ENCODE measurements at regions not wholly inside any gene's neighbourhood (a gene's known extent, or its start where the extent isn't known, plus 50 kb on each side); places are given as distances from the start of the nearest gene placed in this dataset.
"Not testable (repeated sequence)": the region's sequence is repeated elsewhere in the genome, so short reads cannot be mapped to it uniquely, and the experiment has no call there.

DNA sequence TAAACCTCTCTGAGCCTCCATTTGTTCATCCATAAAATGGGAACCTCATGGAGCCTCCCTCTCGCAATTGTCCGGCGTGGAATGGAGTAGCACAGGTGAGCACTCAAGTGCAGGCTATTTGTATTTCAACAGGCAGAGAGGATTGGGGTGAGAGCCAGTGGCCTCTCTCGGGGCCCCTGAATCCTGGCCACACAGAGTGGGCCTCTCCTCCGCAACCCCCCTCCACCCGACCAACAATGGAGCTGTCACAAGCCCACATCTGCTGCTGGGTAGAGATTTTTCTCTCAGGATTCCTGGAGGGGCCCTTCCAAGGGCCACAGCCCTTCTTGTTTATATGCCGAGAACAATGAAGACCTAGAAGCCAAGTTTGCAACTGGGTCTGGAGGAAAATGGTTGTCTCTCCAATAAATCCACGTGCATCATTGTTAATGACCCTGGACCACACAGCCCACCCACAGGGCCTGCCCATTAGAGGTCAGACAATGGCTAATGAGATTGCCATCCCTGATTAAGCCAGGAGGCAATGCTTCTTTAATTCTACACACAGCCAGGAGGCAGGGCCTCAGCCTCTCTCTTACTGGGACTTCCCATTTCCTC, 233.0 kb downstream of the ANKRD60 start:
- DNase-seq, result no peak

DNA sequence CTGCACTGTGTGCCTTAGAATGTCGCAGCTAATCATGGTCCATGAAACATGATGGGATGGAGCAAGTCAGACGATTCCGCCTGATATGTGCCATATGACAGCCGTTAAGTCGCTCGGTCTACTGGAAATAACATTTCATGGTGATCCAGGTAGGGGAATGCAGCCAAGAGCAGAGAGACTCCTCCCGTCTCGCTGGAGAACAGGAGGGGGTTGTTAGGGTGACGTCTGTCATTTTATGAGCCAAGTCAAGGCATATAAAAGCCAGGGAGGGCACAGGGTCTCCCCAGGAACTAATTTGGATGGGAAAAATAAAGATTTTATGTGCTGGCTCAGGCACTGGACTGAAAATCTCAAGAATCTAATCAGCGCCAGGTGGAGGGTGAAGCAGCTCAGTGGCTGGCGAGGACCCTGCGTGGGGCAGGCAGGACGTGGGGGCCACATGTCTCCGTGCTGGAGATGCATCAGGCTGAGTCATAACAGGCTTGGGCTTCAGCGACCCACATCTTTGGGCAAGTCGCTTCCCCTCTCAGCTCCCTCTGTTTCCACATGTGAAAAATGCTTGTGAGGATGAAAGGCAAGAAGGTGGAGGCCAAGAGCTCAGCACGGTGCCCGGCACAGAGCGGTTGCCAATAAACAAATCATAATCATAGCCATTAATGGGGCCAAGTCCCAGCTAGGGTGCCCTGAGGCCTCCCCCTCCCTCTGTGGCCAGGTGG, 234.6 kb downstream of the ANKRD60 start:
- no peak for DNase-seq

DNA sequence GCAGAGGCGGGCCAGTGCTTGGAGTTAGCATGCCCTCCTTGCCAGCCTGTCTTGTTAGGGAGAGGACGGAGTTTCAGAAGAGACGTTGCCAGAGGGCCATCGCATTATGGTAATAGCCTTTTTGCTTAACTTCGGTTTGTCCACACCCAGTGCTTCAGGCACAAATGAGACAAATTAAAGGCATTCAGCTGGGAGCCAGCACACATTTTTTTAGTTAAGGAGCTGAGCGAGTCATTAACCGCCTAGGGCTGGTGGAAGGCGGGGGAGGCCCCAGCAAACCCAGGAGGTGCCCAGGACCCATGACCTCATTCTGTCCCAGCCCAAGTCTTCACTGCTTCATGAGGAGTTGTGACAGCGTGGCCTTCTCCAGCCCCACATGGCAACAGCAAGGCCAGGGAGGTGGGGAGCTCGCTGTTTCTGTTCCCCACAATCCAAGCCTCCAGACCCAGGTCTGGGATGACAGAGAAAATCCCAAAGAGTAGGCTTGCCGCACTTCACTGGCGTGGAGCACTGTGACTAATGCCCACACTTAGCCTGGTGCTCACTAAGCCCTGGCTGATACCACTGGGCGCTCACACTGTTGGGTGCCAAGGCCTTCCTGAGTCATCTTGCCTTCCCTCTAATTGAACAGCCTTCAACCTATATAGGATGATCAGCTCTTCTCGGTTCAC, 237.1 kb downstream of the ANKRD60 start:
- no peak for DNase-seq

DNA sequence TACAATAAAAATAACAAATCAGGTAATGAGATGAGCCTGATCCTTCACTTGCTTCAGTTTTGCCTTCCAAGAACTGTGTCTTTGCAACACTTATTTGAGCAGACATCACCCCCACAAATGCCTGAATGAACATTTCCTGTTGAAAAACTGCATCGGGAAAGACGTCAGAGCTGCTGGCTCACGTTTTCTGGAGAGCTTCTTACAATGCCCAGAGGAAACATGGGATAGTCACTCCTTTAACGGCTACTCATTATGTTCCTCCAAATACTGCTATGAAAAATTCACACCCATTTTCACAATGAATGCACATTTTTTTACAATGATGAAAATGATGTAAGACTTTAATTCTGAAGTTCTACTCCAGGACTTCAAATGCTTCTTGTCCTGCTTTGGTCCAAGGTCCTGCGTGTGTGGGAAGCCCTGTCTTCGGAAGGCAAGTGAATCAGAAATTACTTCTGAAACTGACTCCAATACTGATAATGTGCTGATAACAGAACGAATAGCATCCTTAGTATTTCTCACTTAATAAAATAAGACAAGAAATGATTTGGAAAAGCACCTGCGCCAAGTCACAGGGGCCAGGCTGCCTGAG, 238.0 kb downstream of the ANKRD60 start:
- no peak for DNase-seq

DNA sequence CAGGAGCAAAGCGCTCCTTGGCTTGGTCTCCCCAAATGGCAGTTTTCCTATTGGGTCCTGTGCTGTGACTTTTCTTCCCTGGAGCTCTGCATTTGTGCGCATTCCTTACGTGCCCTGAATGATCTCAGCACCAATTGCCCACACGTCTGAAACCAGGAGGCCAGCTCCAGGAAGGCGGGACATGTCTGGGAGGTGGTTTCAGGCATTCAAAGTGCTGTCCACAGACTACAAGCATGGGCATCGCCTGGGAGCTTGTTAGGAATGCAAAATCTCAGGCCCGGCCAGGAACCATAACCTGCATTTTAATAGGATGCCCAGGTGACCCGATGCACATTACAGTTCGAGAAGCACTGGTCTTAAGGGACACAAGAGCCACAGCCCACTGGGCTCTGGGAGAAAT, 239.6 kb downstream of the ANKRD60 start:
- no peak for DNase-seq

DNA sequence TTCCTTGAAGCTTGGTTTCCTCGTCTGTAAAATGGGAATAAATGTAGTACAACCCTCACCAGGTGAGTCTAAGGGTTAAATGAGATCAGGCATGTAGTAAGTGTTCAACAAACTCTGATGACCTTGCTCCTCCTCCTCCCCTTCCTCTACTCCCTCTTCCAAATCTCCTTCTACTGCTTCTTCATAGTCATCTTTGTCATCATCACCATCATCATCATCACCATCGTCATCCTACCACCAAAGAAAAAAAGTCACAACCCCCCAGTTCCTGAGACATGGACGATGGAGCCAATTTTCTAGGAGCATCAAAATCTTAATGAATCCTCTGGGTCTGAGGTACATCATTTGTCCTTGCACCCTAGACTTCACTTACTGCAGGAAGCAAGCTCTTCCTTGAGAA, 240.0 kb downstream of the ANKRD60 start:
- DNase-seq, result no peak

DNA sequence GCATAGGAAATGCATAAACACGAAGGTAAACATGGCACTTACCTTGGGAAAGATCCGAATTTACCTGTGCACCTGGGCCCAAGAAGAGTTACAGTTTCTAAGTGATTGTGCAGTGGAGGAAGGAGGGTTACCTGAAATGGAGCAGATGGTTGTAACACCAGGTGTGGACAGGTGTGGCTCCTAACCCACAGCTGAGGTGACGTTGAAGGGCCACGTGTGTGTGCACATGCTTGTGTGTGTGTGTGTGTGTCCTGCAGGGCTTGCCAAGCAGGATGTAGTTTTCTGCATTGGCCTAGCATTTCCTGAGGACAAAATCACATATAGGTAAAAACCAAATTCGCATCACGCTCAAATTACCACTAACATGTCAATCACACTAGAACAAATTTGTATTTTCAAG, 240.8 kb downstream of the ANKRD60 start:
- DNase-seq, result peak; percentile 1

DNA sequence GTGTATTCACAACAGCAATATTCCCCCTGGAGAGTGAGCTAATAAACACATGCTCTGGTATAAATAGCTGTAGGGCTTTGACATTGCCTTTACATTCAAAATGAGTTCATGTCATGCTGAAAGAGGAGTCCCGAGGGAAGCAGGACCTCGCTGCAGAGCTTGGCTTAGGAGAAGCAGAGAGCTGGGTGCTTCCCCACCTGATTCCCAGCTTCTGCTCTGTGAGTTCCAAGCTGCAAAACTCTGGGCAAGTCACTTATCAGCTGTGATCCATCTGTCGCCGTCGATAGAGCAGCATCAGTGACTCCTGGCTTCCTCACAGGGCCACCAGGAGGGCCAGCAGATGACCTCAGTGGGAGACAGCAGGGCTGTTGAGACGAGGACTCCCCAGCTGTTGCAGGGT, 241.8 kb downstream of the ANKRD60 start:
- DNase-seq, result no peak

DNA sequence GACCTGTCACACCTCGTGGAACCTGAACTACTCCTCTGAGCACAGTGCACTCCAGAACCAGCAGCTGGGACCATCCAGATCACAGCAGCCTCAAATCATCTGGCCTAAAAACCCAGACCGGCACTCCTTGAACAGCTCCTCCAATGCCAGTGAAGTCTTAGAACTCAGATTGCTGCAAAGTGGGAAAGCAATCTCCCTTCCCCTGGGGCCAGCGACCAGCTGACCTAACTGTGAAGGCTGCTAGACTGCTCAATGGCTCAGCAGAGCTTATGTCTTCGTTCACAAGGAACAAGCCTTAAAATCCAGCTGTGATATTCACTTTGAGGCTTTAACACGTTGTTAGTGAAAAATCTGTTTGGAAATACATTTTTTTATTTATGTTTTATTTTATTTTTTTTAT, 243.2 kb downstream of the ANKRD60 start:
- DNase-seq, result no peak

DNA sequence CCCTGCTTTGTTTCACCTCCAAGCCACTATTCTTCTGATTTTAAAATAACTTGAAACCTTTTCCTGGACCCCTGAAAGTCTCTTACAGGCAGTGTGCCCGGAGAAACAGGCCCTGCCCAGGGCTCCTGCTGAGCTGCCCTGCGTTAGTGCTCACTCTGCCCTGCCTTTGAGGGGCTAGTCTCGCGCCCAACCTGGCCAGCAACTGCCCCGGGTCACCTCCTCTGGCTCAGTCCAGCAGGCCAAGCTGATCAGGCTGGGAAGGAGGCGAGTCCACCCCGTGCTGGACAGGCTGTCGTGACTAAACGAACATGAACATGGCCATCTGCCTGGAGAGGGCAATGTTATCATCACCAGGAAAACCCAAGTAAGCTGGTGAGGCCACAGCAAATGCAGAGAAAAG, 245.4 kb downstream of the ANKRD60 start:
- DNase-seq, result no peak

DNA sequence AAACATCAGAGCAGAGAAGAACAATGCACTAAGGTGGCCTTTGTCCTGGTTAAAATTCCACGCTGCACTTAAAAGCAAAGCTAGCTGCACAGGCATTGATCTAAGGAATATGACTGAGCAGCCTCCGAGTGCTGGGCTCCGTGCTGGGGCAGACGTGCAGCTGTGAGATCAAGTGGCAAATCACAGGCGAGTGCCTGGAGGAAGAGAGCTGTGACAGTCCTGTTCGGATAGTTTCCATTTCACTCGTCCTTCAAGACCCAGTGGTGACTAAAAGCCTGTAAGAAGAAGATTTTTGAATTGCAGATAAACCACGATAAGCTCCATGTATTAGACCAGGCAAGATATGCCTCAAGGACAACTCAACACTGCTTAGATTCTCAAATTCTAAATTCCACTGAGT, 247.9 kb downstream of the ANKRD60 start:
- no peak for DNase-seq

DNA sequence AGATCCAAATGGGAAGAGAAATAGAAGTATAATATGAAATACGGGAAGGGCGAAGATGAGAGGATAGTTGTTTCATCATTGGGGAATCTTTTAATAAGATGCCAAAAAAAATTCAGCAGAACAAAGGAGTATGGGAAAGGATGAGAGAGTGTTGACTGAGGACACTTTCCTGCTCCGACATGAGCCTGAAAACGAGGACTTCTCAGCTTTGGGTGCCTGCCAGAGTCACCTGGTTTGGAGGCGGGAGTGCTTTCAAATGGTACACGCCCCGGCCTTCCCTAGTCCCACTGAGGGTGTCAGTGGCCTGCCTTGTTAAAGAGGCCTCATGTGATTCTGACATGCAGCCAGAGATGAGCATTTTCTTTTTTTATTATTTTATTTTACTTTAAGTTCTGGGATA, 250.9 kb downstream of the ANKRD60 start:
- DNase-seq, result peak; percentile 30

DNA sequence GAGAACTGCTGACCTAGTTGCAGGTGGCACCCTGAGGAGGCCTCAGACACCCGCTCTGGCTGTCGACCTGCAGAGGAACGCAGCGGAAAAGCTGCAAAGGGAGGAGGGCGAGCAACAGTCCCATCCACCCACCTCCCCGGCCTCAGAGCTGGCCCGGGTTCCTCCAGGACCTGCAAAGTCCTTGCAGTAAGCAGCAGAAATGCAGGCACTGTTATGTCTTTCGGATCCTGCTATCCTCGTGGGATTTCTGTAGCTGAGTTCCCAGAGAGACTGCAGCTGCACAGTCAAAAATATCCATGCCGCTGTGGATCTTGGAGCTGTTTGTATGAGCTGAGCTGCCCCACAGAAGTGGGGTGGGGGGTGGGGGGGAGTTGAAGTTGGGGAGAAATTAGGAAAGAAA, 251.3 kb downstream of the ANKRD60 start:
- DNase-seq, result no peak

DNA sequence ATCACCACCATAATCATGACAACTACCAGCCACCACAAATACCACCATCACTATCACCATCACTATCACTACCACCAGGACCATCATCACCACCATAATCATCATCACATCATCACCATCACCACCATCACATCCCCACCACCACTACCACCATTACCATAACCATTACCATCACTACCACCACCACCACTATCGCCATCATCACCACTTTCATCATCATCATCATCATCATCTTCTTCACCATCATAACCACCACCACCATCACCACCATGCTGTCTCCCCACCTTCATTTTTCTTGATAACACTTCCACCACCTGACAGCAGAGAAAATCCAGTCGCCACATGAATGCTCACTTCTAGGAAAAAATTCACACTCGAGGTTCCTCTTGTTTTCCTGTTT, 253.6 kb downstream of the ANKRD60 start:
- DNase-seq, result no peak

DNA sequence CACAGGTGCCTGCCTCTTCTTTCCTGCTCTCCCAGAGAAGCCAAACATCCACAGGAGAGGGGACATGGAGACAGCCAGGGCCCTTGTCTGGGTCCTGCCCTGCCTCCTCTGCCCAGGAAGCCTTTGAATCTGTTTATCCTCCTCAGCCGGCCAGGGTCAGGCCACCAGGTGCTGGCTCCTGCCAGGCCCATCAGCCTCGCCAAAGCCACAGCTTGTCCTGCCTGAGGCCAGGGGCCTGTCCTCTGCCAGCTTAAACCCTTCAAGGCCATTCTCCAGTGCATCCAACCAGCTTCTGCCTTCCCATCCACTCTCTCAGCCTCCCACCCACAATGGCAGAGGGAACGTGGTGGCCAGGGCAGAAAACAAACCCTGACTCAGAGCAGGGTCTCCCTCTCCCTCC, 254.6 kb downstream of the ANKRD60 start:
- DNase-seq, result no peak

DNA sequence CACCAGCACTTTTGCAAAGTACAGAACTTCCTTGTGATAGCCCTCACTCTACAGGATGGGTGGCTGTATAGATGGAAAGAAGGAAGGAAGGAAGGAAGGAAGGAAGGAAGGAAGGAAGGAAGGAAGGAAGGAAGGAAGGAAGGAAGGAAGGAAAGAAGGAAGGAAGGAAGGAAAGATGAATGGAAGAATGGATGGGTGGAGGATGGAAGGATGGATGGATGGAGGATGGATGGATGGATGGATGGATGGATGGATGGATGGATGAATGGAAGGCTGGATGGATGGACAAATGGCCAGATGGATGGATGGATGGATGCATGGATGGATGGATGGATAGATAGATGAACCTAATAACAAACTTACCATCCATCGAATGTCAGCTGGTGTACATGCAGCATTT, 256.9 kb downstream of the ANKRD60 start:
- DNase-seq, result not testable (repeated sequence)

DNA sequence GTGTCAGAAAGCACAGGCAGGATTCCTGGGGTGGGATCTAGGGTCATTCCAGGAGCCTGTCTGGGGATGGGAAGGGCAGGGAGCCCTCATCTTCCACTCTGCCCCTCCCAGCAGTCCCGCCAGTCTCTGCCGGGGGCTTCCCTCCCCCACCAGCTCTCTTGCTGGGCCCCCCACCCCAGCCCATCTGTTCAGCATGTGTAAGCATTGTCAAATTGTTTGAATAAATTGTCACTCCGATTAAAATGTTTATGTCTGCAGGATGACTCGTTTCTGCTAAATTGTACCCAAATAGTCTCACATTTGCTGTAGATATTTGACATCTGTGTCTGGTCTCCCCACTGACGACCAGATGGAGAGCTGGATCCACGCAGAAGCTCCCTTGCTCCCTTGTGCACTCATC, 257.6 kb downstream of the ANKRD60 start:
- DNase-seq, result no peak

DNA sequence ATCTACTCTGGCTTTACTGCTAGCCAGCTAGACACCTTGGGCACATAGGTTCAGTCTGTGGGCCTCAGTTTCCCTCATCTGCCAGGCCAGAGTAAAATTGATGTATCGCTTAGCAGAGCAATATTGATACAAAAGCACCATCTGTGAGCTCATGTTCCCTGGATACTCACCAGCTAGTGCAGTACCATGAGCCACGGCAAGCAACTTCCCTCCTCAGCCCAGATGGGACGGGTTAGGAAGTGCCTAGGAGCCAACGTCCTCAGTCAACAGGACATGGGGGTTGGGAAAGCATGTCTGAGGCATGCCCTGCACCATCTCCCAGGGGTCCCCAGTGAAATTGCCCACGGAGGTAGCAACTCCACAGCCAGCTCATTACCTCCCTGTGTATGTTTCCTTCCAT, 258.3 kb downstream of the ANKRD60 start:
- no peak for DNase-seq

DNA sequence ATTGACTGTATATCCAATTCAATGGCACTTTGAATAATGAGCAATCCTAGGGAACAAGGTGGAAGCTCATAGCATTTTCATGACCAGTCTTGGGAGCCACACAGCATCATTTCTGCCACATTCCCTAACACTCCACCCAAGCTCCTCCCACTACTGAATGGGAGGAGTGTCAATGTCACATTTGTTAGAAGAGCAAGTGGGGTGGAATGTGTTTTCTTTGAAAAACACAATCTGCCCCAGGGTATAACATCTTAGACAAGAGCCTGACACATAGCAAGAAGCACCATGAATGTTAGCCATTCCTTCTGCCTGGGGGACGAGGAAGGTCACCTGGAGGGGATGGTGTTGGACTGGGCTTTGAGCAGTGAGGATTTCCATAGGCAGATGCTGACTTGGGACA, 258.3 kb upstream of the PMEPA1 start:
- DNase-seq, result no peak

DNA sequence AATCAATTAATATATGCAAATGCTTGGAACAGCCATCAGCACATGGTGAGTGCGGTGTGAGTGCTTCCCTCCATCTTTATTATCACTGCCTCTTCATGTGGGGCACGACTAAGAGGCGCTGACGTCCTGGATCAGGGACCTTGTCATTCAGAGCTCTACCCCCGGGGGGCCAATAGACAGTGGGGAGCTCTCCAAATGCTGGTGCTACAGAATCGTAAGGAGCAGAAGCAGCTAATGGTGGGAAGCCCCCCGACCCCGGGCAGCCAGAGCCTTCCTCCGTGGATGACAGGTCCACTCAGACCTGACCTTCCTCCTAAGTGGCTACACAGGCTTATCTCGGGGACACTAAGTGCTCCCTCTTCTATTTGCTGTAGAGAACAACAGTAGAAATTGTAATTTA, 257.5 kb upstream of the PMEPA1 start:
- no peak for DNase-seq

DNA sequence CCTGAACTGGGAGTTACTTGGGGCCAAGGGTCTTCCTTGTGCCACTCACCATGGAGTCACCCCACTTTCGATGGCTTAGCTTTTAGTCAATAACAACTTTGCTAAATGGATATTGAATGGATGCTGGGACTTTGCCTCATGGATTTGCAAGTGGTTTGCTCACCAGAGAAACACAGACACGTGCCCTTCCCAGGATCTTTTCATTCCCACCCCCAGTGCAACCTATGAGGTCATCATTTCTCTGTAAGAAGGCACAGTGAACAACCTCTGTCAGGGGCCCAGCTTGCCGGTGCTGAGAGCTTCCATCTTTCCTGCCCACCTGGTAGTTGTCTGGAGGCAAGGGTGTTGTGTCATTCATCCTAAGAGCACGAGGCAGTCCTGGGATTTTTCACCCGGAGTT, 256.8 kb upstream of the PMEPA1 start:
- DNase-seq, result no peak

DNA sequence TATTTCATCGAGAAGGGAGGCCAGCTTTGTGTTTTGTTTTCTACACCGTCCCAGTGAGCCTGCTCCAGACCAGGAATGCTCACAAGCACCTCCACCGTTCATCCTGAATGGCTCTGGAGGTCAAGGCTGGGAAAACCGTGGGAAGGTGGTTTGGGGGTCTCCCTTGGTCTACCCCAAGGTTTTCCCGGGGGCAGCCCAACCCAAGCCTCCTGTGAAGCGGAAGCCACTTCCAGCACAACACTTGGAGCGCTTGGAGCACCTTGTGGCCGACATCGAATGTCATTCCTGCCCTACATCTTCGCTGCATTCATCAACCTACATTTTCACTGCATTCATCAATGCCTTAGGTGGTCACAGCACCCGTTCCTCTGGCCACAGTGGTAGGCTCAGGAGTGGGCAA, 255.6 kb upstream of the PMEPA1 start:
- DNase-seq, result no peak

DNA sequence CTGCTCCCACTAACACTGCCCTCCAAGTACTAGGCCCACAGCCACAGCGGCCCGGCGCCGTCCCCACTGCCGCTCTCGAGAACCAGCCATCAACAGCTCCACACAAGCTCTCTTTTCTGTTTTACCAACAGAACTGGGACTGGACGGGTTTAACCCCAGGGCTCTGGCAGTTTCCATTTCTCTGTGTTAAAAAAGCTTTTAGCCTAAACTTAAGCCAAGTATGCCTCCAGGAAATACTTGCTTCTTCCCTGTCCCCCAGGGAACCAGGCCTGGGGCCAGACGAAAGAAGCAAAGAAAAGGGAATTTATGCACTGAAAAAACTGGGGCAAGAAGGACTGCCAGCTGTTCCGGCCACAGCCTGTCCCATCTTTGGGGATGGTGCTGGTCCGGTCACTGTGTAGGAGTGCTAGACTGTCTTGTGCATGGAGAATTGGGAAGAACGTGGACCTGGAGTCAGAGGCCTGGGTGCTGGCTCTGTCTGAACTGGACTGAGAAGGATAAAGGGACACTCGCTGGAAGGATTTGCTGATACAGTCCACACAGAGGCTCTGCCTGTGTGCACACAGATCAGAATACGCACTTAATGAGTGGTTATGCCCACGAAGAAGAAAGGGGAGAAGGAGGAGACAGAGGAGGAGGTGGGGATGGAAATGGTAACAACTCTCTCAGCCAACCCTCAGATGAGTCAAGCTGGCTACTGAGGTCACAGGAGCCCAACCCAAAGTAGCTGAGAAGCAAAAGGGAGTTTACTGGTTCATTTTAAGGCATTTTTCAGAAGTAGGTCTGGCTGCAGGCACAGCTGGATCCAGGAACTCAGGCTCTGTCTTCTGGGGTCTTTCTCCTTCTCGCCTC, 254.4 kb upstream of the PMEPA1 start:
- DNase-seq, result no peak

Measured in NCI-H2029 treated with DMSO at 0.1 percent for 48 hours (cell line).